ENCODE measurements at regions not wholly inside any gene's neighbourhood (a gene's known extent, or its start where the extent isn't known, plus 50 kb on each side); places are given as distances from the start of the nearest gene placed in this dataset.

GRCh38 chr6:103210686-103211085 is 1649.0 kb downstream of the HACE1 start:
- WGBS, result 33% methylated on average over 2 of the region's 2 CpGs
- H3K9ac ChIP-seq (ENCODE audit: low read depth in 1 of 2, low read length in 2 of 2), result no peak overlapping the region
- no peaks in the 10 kb centered on the region for H3K27me3 ChIP-seq (ENCODE audit: control insufficient read depth in 4 of 4, insufficient read depth in 4 of 4, low read length in 3 of 4)
- no peak overlapping the region for H3K4me3 ChIP-seq (ENCODE audit: low read depth in 1 of 3, low read length in 3 of 3)
- H3K27ac ChIP-seq (ENCODE audit: low read depth in 1 of 2, low read length in 2 of 2), result no peak overlapping the region
- H3K4me1 ChIP-seq (ENCODE audit: control insufficient read depth in 4 of 4, insufficient read depth in 4 of 4, low read length in 3 of 4), result no peaks in the 10 kb centered on the region
- no peaks in the 10 kb centered on the region for H3K9me3 ChIP-seq (ENCODE audit: control insufficient read depth in 4 of 4, low read length in 3 of 4)
- no peak for DNase-seq (ENCODE audit: low spot score)
- H3K36me3 ChIP-seq (ENCODE audit: control insufficient read depth in 4 of 4, insufficient read depth in 3 of 4, low read depth in 1 of 4, low read length in 3 of 4), result no peaks in the 10 kb centered on the region
- TF ChIP-seq RXRA (IDR thresholded peaks at IDR 0.05) (no peak), HNF4A (conservative IDR thresholded peaks at IDR 0.05) (no peak), HNF4G (IDR thresholded peaks at IDR 0.05) (no peak), YY1 (IDR thresholded peaks at IDR 0.05) (no peak), SP1 (IDR thresholded peaks at IDR 0.05) (no peak), FOXA2 (IDR thresholded peaks at IDR 0.05) (no peak), MAX (IDR thresholded peaks at IDR 0.05) (no peak), JUND (IDR thresholded peaks at IDR 0.05) (no peak), NR2F2 (IDR thresholded peaks at IDR 0.05) (no peak), EGR1 (IDR thresholded peaks at IDR 0.05; ENCODE audit: low read depth in 2 of 2) (no peak), CTCF (IDR thresholded peaks at IDR 0.05; ENCODE audit: low read depth, low read length, missing input control) (no peak), FOXA1 (IDR thresholded peaks at IDR 0.05) (no peak), TAF1 (conservative IDR thresholded peaks at IDR 0.05) (no peak)
- TF ChIP-seq, protein P1, sequence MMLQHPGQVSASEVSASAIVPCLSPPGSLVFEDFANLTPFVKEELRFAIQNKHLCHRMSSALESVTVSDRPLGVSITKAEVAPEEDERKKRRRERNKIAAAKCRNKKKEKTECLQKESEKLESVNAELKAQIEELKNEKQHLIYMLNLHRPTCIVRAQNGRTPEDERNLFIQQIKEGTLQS (IDR thresholded peaks at IDR 0.05), result no peak
- TF ChIP-seq, protein P2, sequence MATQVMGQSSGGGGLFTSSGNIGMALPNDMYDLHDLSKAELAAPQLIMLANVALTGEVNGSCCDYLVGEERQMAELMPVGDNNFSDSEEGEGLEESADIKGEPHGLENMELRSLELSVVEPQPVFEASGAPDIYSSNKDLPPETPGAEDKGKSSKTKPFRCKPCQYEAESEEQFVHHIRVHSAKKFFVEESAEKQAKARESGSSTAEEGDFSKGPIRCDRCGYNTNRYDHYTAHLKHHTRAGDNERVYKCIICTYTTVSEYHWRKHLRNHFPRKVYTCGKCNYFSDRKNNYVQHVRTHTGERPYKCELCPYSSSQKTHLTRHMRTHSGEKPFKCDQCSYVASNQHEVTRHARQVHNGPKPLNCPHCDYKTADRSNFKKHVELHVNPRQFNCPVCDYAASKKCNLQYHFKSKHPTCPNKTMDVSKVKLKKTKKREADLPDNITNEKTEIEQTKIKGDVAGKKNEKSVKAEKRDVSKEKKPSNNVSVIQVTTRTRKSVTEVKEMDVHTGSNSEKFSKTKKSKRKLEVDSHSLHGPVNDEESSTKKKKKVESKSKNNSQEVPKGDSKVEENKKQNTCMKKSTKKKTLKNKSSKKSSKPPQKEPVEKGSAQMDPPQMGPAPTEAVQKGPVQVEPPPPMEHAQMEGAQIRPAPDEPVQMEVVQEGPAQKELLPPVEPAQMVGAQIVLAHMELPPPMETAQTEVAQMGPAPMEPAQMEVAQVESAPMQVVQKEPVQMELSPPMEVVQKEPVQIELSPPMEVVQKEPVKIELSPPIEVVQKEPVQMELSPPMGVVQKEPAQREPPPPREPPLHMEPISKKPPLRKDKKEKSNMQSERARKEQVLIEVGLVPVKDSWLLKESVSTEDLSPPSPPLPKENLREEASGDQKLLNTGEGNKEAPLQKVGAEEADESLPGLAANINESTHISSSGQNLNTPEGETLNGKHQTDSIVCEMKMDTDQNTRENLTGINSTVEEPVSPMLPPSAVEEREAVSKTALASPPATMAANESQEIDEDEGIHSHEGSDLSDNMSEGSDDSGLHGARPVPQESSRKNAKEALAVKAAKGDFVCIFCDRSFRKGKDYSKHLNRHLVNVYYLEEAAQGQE (IDR thresholded peaks at IDR 0.05), result no peak
- TF ChIP-seq, protein P3, sequence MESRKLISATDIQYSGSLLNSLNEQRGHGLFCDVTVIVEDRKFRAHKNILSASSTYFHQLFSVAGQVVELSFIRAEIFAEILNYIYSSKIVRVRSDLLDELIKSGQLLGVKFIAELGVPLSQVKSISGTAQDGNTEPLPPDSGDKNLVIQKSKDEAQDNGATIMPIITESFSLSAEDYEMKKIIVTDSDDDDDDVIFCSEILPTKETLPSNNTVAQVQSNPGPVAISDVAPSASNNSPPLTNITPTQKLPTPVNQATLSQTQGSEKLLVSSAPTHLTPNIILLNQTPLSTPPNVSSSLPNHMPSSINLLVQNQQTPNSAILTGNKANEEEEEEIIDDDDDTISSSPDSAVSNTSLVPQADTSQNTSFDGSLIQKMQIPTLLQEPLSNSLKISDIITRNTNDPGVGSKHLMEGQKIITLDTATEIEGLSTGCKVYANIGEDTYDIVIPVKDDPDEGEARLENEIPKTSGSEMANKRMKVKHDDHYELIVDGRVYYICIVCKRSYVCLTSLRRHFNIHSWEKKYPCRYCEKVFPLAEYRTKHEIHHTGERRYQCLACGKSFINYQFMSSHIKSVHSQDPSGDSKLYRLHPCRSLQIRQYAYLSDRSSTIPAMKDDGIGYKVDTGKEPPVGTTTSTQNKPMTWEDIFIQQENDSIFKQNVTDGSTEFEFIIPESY (IDR thresholded peaks at IDR 0.05), result no peak

DNA sequence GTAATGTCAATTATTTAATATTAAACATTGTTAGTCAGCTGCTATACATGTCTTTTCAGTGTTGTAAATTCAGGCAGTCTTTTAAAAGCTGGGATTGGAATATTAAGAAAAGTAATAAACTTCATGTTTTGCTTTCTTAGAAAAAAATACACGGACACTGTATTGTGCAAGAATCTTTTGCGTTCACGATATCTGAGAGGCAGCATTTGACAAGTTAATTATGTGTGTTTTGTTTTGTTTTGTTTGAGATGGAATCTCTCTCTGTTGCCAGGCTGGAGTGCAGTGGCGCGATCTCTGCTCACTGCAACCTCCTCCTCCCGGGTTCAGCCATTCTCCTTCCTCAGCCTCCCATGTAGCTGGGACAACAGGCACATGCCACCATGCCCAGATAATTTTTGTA is 1661.3 kb downstream of the HACE1 start:
- no peaks in the 10 kb centered on the region for H3K27me3 ChIP-seq (ENCODE audit: control insufficient read depth in 4 of 4, insufficient read depth in 4 of 4, low read length in 3 of 4)
- TF ChIP-seq FOXA1 (IDR thresholded peaks at IDR 0.05) (no peak), NR2F2 (IDR thresholded peaks at IDR 0.05) (no peak), JUND (IDR thresholded peaks at IDR 0.05) (no peak), EGR1 (IDR thresholded peaks at IDR 0.05; ENCODE audit: low read depth in 2 of 2) (no peak), TAF1 (conservative IDR thresholded peaks at IDR 0.05) (no peak), RAD21 (IDR thresholded peaks at IDR 0.05) (no peak), RXRA (IDR thresholded peaks at IDR 0.05) (no peak), FOXA2 (IDR thresholded peaks at IDR 0.05) (no peak), SP1 (IDR thresholded peaks at IDR 0.05) (no peak), GABPA (IDR thresholded peaks at IDR 0.05 in 1 of 2, conservative IDR thresholded peaks at IDR 0.05 in 1 of 2) (no peak), CTCF (IDR thresholded peaks at IDR 0.05; ENCODE audit: low read depth, low read length, missing input control) (no peak)
- TF ChIP-seq, protein P1 (IDR thresholded peaks at IDR 0.05), result no peak
- TF ChIP-seq, protein P2 (IDR thresholded peaks at IDR 0.05), result no peak

More for the DNA sequence above, 1661.3 kb downstream of the HACE1 start:
- Histone ChIP-seq H3K9ac (ENCODE audit: low read depth in 1 of 2, low read length in 2 of 2) (no peak overlapping the region), H3K4me1 (ENCODE audit: control insufficient read depth in 4 of 4, insufficient read depth in 4 of 4, low read length in 3 of 4) (no peaks in the 10 kb centered on the region), H3K9me3 (ENCODE audit: control insufficient read depth in 4 of 4, low read length in 3 of 4) (no peaks in the 10 kb centered on the region), H3K36me3 (ENCODE audit: control insufficient read depth in 4 of 4, insufficient read depth in 3 of 4, low read depth in 1 of 4, low read length in 3 of 4) (no peaks in the 10 kb centered on the region), H3K4me3 (ENCODE audit: low read depth in 1 of 3, low read length in 3 of 3) (no peak overlapping the region), H3K27ac (ENCODE audit: low read depth in 1 of 2, low read length in 2 of 2) (no peak overlapping the region)
- no peak for DNase-seq (ENCODE audit: low spot score)
- 63% methylated on average over 6 of the region's 6 CpGs for WGBS

Measured in liver (tissue), 8 donors.